ENCODE measurements at regions not wholly inside any gene's neighbourhood (a gene's known extent, or its start where the extent isn't known, plus 50 kb on each side); places are given as distances from the start of the nearest gene placed in this dataset.
"Not testable (repeated sequence)": the region's sequence is repeated elsewhere in the genome, so short reads cannot be mapped to it uniquely, and the experiment has no call there.

GRCh38 chr3:16774536-16774935, 110.2 kb upstream of the PLCL2 start:
- not testable (repeated sequence) for TF ChIP-seq SMARCB1 (IDR thresholded peaks at IDR 0.05; ENCODE audit: insufficient read length, low read depth); ZBED1 (IDR thresholded peaks at IDR 0.05); CREM (IDR thresholded peaks at IDR 0.05; ENCODE audit: low read depth)

Data from K562 (cell line).